GM18508 (cell line): ENCODE measurements at regions not wholly inside any gene's neighbourhood (a gene's known extent, or its start where the extent isn't known, plus 50 kb on each side); places are given as distances from the start of the nearest gene placed in this dataset.

Experiments
- ATAC-seq: cut with Tn5 transposase; IDR thresholded peaks from one replicate; pipeline ENCODE4 v1.9.1; 2021; ENCODE audit warnings: moderate number of reproducible peaks; ENCODE audit not compliant: insufficient read depth, unreplicated experiment

GRCh38 chr10:36506697-36507496 lies 618.5 kb upstream of the ANKRD30A start:
- no peak for ATAC-seq

- ATAC-seq: no peak
Observed at GRCh38 chr10:36506261-36506660, 619.1 kb upstream of the ANKRD30A start.

- no peak for ATAC-seq
Observed at GRCh38 chr10:36504758-36505157, 620.6 kb upstream of the ANKRD30A start.

- ATAC-seq: no peak
Observed at GRCh38 chr10:36500266-36500665, 625.1 kb upstream of the ANKRD30A start.

GRCh38 chr10:36499693-36500092 lies 625.7 kb upstream of the ANKRD30A start:
- no peak for ATAC-seq

- ATAC-seq: no peak
Observed at GRCh38 chr10:36496758-36497157, 628.6 kb upstream of the ANKRD30A start.

GRCh38 chr10:36494371-36494770 lies 631.0 kb upstream of the ANKRD30A start:
- ATAC-seq: no peak

- no peak for ATAC-seq
Observed at GRCh38 chr10:36493516-36493880, 631.9 kb upstream of the ANKRD30A start.

- no peak for ATAC-seq
Observed at GRCh38 chr10:36492590-36493515, 632.5 kb upstream of the ANKRD30A start.

GRCh38 chr10:36491926-36492325 lies 633.5 kb upstream of the ANKRD30A start:
- ATAC-seq: no peak

- ATAC-seq: no peak
Observed at GRCh38 chr10:36489611-36490228, 635.7 kb upstream of the ANKRD30A start.

- no peak for ATAC-seq
Observed at GRCh38 chr10:36489181-36489580, 636.2 kb upstream of the ANKRD30A start.

GRCh38 chr10:36488579-36488978 lies 636.8 kb upstream of the ANKRD30A start:
- ATAC-seq: no peak

- no peak for ATAC-seq
Observed at GRCh38 chr10:36479073-36479472, 646.3 kb upstream of the ANKRD30A start.

- ATAC-seq: no peak
Observed at GRCh38 chr10:36476399-36476798, 649.0 kb upstream of the ANKRD30A start.

- no peak for ATAC-seq
Observed at GRCh38 chr10:36475746-36476145, 649.7 kb upstream of the ANKRD30A start.

GRCh38 chr10:36474456-36474855 lies 650.9 kb upstream of the ANKRD30A start:
- ATAC-seq: no peak

- ATAC-seq: no peak
Observed at GRCh38 chr10:36473122-36473521, 652.3 kb upstream of the ANKRD30A start.

GRCh38 chr10:36469585-36469984 lies 655.8 kb upstream of the ANKRD30A start:
- no peak for ATAC-seq

- ATAC-seq: no peak
Observed at GRCh38 chr10:36468620-36469019, 656.8 kb upstream of the ANKRD30A start.
